ENCODE measurements at regions not wholly inside any gene's neighbourhood (a gene's known extent, or its start where the extent isn't known, plus 50 kb on each side); places are given as distances from the start of the nearest gene placed in this dataset.

GRCh38 chr6:154561750-154562149 lies 51.3 kb upstream of the CNKSR3 start:
- DNase-seq (ENCODE audit: low read depth) = no peak

GRCh38 chr6:154565331-154565730 lies 54.8 kb upstream of the CNKSR3 start:
- no peak for DNase-seq (ENCODE audit: low read depth)

GRCh38 chr6:154566866-154567265 lies 56.4 kb upstream of the CNKSR3 start:
- DNase-seq (ENCODE audit: low read depth) = no peak

- DNase-seq (ENCODE audit: low read depth) = no peak
Observed at GRCh38 chr6:154567695-154568220, 57.3 kb upstream of the CNKSR3 start.

- peak; percentile 12 for DNase-seq (ENCODE audit: low read depth)
Observed at GRCh38 chr6:154569156-154569862, 58.8 kb upstream of the CNKSR3 start.

GRCh38 chr6:154570505-154570904 lies 60.0 kb upstream of the CNKSR3 start:
- DNase-seq (ENCODE audit: low read depth) = no peak

GRCh38 chr6:154572556-154572955 lies 62.1 kb upstream of the CNKSR3 start:
- DNase-seq (ENCODE audit: low read depth) = no peak

GRCh38 chr6:154578004-154578559 lies 67.6 kb upstream of the CNKSR3 start:
- DNase-seq (ENCODE audit: low read depth) = no peak

GRCh38 chr6:154579046-154579445 lies 68.6 kb upstream of the CNKSR3 start:
- DNase-seq (ENCODE audit: low read depth) = no peak

- no peak for DNase-seq (ENCODE audit: low read depth)
Observed at GRCh38 chr6:154579485-154579884, 69.0 kb upstream of the CNKSR3 start.

GRCh38 chr6:154580397-154581135 lies 70.1 kb upstream of the CNKSR3 start:
- DNase-seq (ENCODE audit: low read depth) = no peak

- no peak for DNase-seq (ENCODE audit: low read depth)
Observed at GRCh38 chr6:154582696-154583095, 72.2 kb upstream of the CNKSR3 start.

- no peak for DNase-seq (ENCODE audit: low read depth)
Observed at GRCh38 chr6:154583546-154584188, 73.2 kb upstream of the CNKSR3 start.

GRCh38 chr6:154590756-154591155 lies 80.3 kb upstream of the CNKSR3 start:
- no peak for DNase-seq (ENCODE audit: low read depth)

- DNase-seq (ENCODE audit: low read depth) = no peak
Observed at GRCh38 chr6:154591234-154591633, 80.7 kb upstream of the CNKSR3 start.

GRCh38 chr6:154592199-154592860 lies 81.8 kb upstream of the CNKSR3 start:
- no peak for DNase-seq (ENCODE audit: low read depth)

- no peak for DNase-seq (ENCODE audit: low read depth)
Observed at GRCh38 chr6:154593122-154593521, 82.6 kb upstream of the CNKSR3 start.

GRCh38 chr6:154594496-154595198 lies 84.2 kb upstream of the CNKSR3 start:
- no peak for DNase-seq (ENCODE audit: low read depth)

GRCh38 chr6:154595538-154595937 lies 85.1 kb upstream of the CNKSR3 start:
- no peak for DNase-seq (ENCODE audit: low read depth)

GRCh38 chr6:154596009-154596408 lies 85.5 kb upstream of the CNKSR3 start:
- DNase-seq (ENCODE audit: low read depth) = no peak

- no peak for DNase-seq (ENCODE audit: low read depth)
Observed at GRCh38 chr6:154596701-154597100, 86.2 kb upstream of the CNKSR3 start.
